HEK293 (cell line): ENCODE measurements at regions not wholly inside any gene's neighbourhood (a gene's known extent, or its start where the extent isn't known, plus 50 kb on each side); places are given as distances from the start of the nearest gene placed in this dataset.

Experiments used
- BCL11A ChIP-seq: fragments of 450-650 bp; formaldehyde crosslinking; IDR thresholded peaks from 2 replicates; pipeline ENCODE4 v1.5.1; 2016; ENCODE audit warnings: low read depth, missing biosample characterization, missing genetic modification characterization
- HOXA7 ChIP-seq: sonication (generic); formaldehyde crosslinking; IDR thresholded peaks from 2 replicates; pipeline ENCODE4 v1.8.1; 2022; ENCODE audit warnings: missing genetic modification reagents, borderline replicate concordance
- HOXD13 ChIP-seq: sonication (generic); formaldehyde crosslinking; IDR thresholded peaks from 2 replicates; pipeline ENCODE4 v1.8.0; 2022; ENCODE audit warnings: missing genetic modification reagents, borderline replicate concordance
- KLF9 ChIP-seq: fragments of 450-650 bp; formaldehyde crosslinking; IDR thresholded peaks from 2 replicates; pipeline ENCODE4 v1.5.1; 2016; ENCODE audit warnings: missing biosample characterization, missing genetic modification characterization, low read depth
- PRDM1 ChIP-seq: fragments of 450-650 bp; formaldehyde crosslinking; IDR thresholded peaks from 2 replicates; pipeline ENCODE4; 2016; ENCODE audit warnings: missing biosample characterization, missing genetic modification characterization
- ZNF2 ChIP-seq: fragments of 450-650 bp; formaldehyde crosslinking; IDR thresholded peaks from 2 replicates; pipeline ENCODE4 v1.5.1; 2016; ENCODE audit warnings: missing biosample characterization, missing genetic modification characterization
- ZNF211 ChIP-seq: fragments of 450-650 bp; formaldehyde crosslinking; IDR thresholded peaks from 2 replicates; pipeline ENCODE4 v1.5.1; 2016; ENCODE audit warnings: low read depth, missing biosample characterization, missing genetic modification characterization
- ZNF76 ChIP-seq: fragments of 450-650 bp; formaldehyde crosslinking; IDR thresholded peaks from 2 replicates; pipeline ENCODE4; 2016; ENCODE audit warnings: low read depth, missing biosample characterization, missing genetic modification characterization, borderline replicate concordance
- ZNF768 ChIP-seq: fragments of 450-650 bp; formaldehyde crosslinking; IDR thresholded peaks from 2 replicates; pipeline ENCODE4 v1.5.1; 2018; ENCODE audit warnings: missing biosample characterization, mild to moderate bottlenecking, missing genetic modification characterization
- TF ChIP-seq, protein P1 (sequence below): fragments of 450-650 bp; formaldehyde crosslinking; IDR thresholded peaks from 2 replicates; pipeline ENCODE4 v1.5.1; 2016; ENCODE audit warnings: missing biosample characterization, missing genetic modification characterization

DNA sequence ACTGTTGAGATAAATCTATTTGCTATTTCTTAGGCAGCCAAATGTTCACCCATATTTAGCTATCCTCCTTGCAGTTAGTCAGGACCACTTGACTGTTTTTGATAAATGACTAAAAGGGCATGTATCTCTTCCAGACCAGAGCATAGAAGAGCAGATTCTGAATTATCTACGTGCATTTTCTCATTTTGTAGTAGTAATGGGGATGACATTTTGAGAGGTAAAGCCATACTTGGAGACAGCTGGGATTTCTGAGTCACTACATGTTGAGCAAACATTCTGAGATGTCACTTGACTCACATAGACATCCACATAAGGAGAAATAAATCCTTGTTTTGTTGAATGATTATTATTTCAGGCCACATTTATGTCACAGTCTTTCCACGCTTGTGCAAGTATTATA, 297.6 kb downstream of the CDH10 start:
- no peak for TF ChIP-seq BCL11A (tag by site-specific recombination)
- TF ChIP-seq KLF9 (tag by site-specific recombination), result no peak
- TF ChIP-seq PRDM1, result no peak
- TF ChIP-seq HOXA7 (CRISPR knock-in tag), result no peak
- TF ChIP-seq ZNF2 (tag by site-specific recombination), result no peak
- no peak for TF ChIP-seq ZNF76 (tag by site-specific recombination)
- TF ChIP-seq, protein P1, sequence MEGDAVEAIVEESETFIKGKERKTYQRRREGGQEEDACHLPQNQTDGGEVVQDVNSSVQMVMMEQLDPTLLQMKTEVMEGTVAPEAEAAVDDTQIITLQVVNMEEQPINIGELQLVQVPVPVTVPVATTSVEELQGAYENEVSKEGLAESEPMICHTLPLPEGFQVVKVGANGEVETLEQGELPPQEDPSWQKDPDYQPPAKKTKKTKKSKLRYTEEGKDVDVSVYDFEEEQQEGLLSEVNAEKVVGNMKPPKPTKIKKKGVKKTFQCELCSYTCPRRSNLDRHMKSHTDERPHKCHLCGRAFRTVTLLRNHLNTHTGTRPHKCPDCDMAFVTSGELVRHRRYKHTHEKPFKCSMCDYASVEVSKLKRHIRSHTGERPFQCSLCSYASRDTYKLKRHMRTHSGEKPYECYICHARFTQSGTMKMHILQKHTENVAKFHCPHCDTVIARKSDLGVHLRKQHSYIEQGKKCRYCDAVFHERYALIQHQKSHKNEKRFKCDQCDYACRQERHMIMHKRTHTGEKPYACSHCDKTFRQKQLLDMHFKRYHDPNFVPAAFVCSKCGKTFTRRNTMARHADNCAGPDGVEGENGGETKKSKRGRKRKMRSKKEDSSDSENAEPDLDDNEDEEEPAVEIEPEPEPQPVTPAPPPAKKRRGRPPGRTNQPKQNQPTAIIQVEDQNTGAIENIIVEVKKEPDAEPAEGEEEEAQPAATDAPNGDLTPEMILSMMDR (tag by site-specific recombination), result no peak
- TF ChIP-seq ZNF211 (tag by site-specific recombination), result no peak
- no peak for TF ChIP-seq ZNF768 (tag by site-specific recombination)
- TF ChIP-seq HOXD13 (CRISPR knock-in tag), result no peak
